PC-9 (cell line): ENCODE measurements at regions not wholly inside any gene's neighbourhood (a gene's known extent, or its start where the extent isn't known, plus 50 kb on each side); places are given as distances from the start of the nearest gene placed in this dataset.

Experiments
- BruUV-seq: library from RNA; stranded (reverse); fragments of 400-500 nt; replicated peaks from 2 replicates; lab custom pipeline; 2021; lab: Mats Ljungman, UMichigan
- CTCF ChIA-PET: fragments of 300-600 bp; sonication (Branson Sonifier 250); formaldehyde crosslinking; loops from one replicate; lab custom pipeline; 2022; ENCODE audit warnings: antibody characterized with exemption; lab: Charles Lee
- POLR2A ChIA-PET: fragments of 300-600 bp; sonication (Branson Sonifier 250); formaldehyde crosslinking; loops from one replicate; lab custom pipeline; 2022; ENCODE audit warnings: antibody characterized with exemption; ENCODE audit not compliant: unreplicated experiment; lab: Charles Lee
- DNase-seq, 2 experiments: peaks; one replicate each; pipeline versions ENCODE4 v3.0.0 to v3.0.0-alpha.2; 2015 to 2022; ENCODE audit warnings: mixed read lengths in 1 of 2
- H2AFZ ChIP-seq: fragments of 200-600 bp; sonication (generic); 2 replicates; pipeline ENCODE4 v1.8.1; 2017; ENCODE audit warnings: antibody characterized with exemption
- H3F3A ChIP-seq: fragments of 200-600 bp; sonication (generic); 2 replicates; pipeline ENCODE4 v1.8.1; 2017; ENCODE audit warnings: antibody characterized with exemption, mild to moderate bottlenecking, low read depth; ENCODE audit not compliant: insufficient read depth
- H3K27ac ChIP-seq: fragments of 200-600 bp; sonication (generic); 2 replicates; pipeline ENCODE4 v1.6.1; 2016; ENCODE audit warnings: mixed run types
- H3K27me3 ChIP-seq: fragments of 200-600 bp; sonication (generic); 2 replicates; pipeline ENCODE4 v1.6.1; 2016; ENCODE audit warnings: low read depth, mixed run types; ENCODE audit not compliant: insufficient read depth
- H3K36me3 ChIP-seq: fragments of 200-600 bp; sonication (generic); 2 replicates; pipeline ENCODE4 v1.6.1; 2016; ENCODE audit warnings: low read depth, mixed run types
- H3K4me1 ChIP-seq: fragments of 200-600 bp; sonication (generic); replicated peaks from 2 replicates; pipeline ENCODE4 v1.6.1; 2016; ENCODE audit warnings: mixed run types; ENCODE audit not compliant: insufficient read depth
- H3K4me2 ChIP-seq: fragments of 200-600 bp; sonication (generic); 2 replicates; pipeline ENCODE4 v1.6.1; 2017; ENCODE audit warnings: mixed run types
- H3K4me3 ChIP-seq: fragments of 200-600 bp; sonication (generic); 2 replicates; pipeline ENCODE4 v1.6.1; 2016; ENCODE audit warnings: mixed run types
- H3K79me2 ChIP-seq: fragments of 200-600 bp; sonication (generic); 2 replicates; pipeline ENCODE4 v1.6.1; 2017; ENCODE audit warnings: low read depth, mixed run types
- H3K9me2 ChIP-seq: fragments of 200-600 bp; sonication (generic); 2 replicates; pipeline ENCODE4 v1.8.1; 2017; ENCODE audit warnings: mild to moderate bottlenecking; ENCODE audit not compliant: insufficient read depth
- H3K9me3 ChIP-seq: fragments of 200-600 bp; sonication (generic); 2 replicates; pipeline ENCODE4 v1.8.1; 2016; ENCODE audit warnings: low read depth; ENCODE audit not compliant: insufficient read depth
- H4K20me1 ChIP-seq: fragments of 200-600 bp; sonication (generic); 2 replicates; pipeline ENCODE4 v1.8.1; 2017; ENCODE audit not compliant: insufficient read depth
- EZH2 ChIP-seq: fragments of 200-600 bp; sonication (generic); IDR thresholded peaks from 2 replicates; pipeline ENCODE4 v1.8.0; 2017; ENCODE audit warnings: antibody characterized with exemption, low read depth
- intact Hi-C: fragments of 100-400 bp; cut with micrococcal nuclease; formaldehyde crosslinking; loops from one replicate; pipeline ENCODE4 v1.10.0; 2022; ENCODE audit not compliant: unreplicated experiment
- TF ChIP-seq, protein P1 (sequence below): fragments of 200-600 bp; sonication (generic); conservative IDR thresholded peaks from 2 replicates; pipeline ENCODE4 v1.6.1; 2017; ENCODE audit warnings: mixed run types, antibody characterized with exemption, mild to moderate bottlenecking, moderate library complexity

DNA sequence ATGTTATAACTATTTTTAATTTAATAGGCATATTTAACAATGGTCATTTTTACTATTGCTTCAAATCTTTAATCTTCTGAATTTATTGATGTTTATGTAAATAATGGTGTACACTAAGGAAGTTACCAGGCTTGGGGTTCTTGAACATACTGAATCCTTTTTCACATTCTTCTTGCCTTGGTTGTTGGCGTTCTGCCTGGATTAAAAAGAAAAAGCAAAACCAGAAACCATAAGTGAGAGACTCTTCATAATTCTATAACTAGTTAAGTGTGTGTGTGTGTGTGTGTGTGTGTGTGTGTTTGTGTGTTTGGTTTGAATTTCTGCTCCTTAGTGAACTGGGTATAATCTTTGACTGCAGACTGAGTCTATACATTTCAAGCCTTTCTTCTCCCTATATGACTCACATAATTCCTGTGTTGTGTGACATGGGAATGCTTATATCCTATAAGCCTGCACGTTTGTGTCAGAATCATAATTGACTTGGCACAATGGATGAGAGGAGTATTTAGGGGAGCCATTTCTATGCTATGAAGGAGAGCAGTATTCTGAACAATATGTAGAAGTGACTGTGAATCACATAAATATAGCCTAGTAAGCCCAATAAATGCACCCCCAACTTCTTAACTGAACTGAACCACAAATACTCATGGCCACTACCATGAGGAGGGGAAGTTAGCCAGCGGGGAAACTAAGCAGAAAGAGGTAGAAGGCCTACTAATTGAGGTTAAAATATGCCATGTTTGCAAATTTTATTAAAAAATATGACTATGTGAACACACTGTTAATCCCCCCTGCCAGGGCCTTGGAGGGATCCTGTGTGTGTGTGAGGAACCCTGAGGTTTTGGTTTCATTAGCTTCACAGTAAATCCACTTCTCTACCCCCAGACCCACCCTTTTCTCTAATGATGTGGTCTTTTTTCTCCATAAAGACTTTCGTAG is 425.5 kb downstream of the BCKDHB start:
- ChIA-PET CTCF (no interaction called here), POLR2A (no interaction called here)
- intact Hi-C loops: no loop called here
- Histone ChIP-seq H3F3A (peaks cover 14% of the 10 kb centered on the region; the same call in 1 of the 2 replicates), H3K79me2 (no peaks in the 10 kb centered on the region), H3K36me3 (no peaks in the 10 kb centered on the region), H3K9me3 (no peaks in the 10 kb centered on the region; the same call in 1 of the 2 replicates), H3K9me2 (no peaks in the 10 kb centered on the region), H3K4me2 (no peak overlapping the region), H3K4me1 (peaks cover 18% of the 10 kb centered on the region), H3K4me3 (no peak overlapping the region), H2AFZ (no peak overlapping the region), H4K20me1 (no peaks in the 10 kb centered on the region), H3K27me3 (no peaks in the 10 kb centered on the region), H3K27ac (no peak overlapping the region)
- no TSS peak for BruUV-seq
- DNase-seq: no peak
- TF ChIP-seq EZH2: no peak
- TF ChIP-seq, protein P1, sequence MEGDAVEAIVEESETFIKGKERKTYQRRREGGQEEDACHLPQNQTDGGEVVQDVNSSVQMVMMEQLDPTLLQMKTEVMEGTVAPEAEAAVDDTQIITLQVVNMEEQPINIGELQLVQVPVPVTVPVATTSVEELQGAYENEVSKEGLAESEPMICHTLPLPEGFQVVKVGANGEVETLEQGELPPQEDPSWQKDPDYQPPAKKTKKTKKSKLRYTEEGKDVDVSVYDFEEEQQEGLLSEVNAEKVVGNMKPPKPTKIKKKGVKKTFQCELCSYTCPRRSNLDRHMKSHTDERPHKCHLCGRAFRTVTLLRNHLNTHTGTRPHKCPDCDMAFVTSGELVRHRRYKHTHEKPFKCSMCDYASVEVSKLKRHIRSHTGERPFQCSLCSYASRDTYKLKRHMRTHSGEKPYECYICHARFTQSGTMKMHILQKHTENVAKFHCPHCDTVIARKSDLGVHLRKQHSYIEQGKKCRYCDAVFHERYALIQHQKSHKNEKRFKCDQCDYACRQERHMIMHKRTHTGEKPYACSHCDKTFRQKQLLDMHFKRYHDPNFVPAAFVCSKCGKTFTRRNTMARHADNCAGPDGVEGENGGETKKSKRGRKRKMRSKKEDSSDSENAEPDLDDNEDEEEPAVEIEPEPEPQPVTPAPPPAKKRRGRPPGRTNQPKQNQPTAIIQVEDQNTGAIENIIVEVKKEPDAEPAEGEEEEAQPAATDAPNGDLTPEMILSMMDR: no peak

DNA sequence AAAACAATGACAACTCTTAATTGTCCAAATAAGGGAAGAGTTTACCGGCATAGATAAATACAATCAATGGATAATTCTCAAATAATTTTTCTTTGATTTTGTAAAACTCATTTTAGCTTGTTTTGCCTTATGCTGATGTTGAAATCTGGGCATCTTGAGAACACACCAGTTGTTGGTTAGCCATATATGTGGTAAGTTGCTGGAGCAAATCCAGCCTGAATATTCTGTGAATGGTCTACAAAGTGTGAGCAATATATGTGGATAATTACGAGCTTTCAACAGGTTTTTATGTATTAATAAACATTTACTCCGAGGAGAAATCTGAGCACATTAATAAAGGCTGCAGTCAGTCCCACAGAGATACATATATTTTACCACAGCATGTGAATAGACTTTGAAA is 423.6 kb downstream of the BCKDHB start:
- intact Hi-C loops: no loop called here
- ChIA-PET POLR2A (no interaction called here), CTCF (no interaction called here)
- Histone ChIP-seq H3K36me3 (no peaks in the 10 kb centered on the region), H3K27me3 (no peaks in the 10 kb centered on the region), H3K4me3 (no peak overlapping the region), H3K4me1 (peaks cover 23% of the 10 kb centered on the region), H3K4me2 (no peak overlapping the region), H3K27ac (no peak overlapping the region), H3K79me2 (no peaks in the 10 kb centered on the region), H3K9me2 (no peaks in the 10 kb centered on the region), H3K9me3 (no peaks in the 10 kb centered on the region; the same call in 1 of the 2 replicates), H2AFZ (no peak overlapping the region), H3F3A (peaks cover 16% of the 10 kb centered on the region; the same call in 1 of the 2 replicates), H4K20me1 (no peaks in the 10 kb centered on the region)
- TF ChIP-seq, protein P1: no peak
- no peak for DNase-seq
- no TSS peak for BruUV-seq

DNA sequence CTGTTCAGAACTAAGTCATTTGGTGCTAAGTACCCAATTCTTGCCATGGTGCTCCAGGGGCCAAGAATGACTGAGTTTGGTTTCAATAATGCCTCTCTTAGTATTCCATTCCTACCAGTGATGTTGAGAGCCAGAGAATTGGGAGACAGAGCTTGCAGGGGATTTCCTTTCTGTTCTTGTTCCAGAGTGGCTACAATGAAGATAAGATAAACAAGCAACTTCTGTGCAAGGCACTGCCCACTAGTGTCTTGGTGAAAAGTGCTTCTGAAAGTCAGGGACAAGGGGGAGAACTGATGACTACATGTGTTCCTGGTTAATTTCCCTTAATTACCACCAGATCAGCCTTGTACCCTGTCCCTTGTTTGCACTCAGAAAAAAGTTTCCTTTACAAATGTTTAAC is 421.6 kb downstream of the BCKDHB start:
- no peaks in the 10 kb centered on the region; the same call in 1 of the 2 replicates for H3K9me3 ChIP-seq
- no TSS peak for BruUV-seq
- H3K9me2 ChIP-seq: no peaks in the 10 kb centered on the region
- POLR2A ChIA-PET: interaction anchor here (0.8 kb wide), 1 partner anchor 16 kb away, joined by 10 read pairs; no protein-coding TSS in a partner anchor
- CTCF ChIA-PET: no interaction called here
- peak overlapping the region; percentile 55 for H3K4me2 ChIP-seq
- peak overlapping the region; percentile 37; the same call in 1 of the 2 replicates for H3K4me3 ChIP-seq
- peaks cover 23% of the 10 kb centered on the region for H3K4me1 ChIP-seq
- H3F3A ChIP-seq: peaks cover 16% of the 10 kb centered on the region; the same call in 1 of the 2 replicates
- no peak for DNase-seq
- H3K27me3 ChIP-seq: no peaks in the 10 kb centered on the region
- TF ChIP-seq EZH2: no peak
- TF ChIP-seq, protein P1: no peak
- peak overlapping the region; percentile 36 for H3K27ac ChIP-seq
- H3K79me2 ChIP-seq: no peaks in the 10 kb centered on the region
- no peaks in the 10 kb centered on the region for H3K36me3 ChIP-seq
- H4K20me1 ChIP-seq: no peaks in the 10 kb centered on the region
- intact Hi-C loops: no loop called here
- peak overlapping the region; percentile 73; the same call in 1 of the 2 replicates for H2AFZ ChIP-seq
